Raji (cell line): ENCODE measurements at regions not wholly inside any gene's neighbourhood (a gene's known extent, or its start where the extent isn't known, plus 50 kb on each side); places are given as distances from the start of the nearest gene placed in this dataset.

ENCODE experiments used
- POLR2A ChIP-seq: IDR thresholded peaks from 2 replicates; pipeline ENCODE4 v1.6.1; 2011; ENCODE audit warnings: low read depth, low read length, control low read depth; ENCODE audit not compliant: insufficient read depth

GRCh38 chr10:78609976-78610375, 458.8 kb upstream of the ZMIZ1 start:
- TF ChIP-seq POLR2A = no peak

- TF ChIP-seq POLR2A = no peak
These were observed 455.6 kb upstream of the ZMIZ1 start for GRCh38 chr10:78613132-78613531.

GRCh38 chr10:78614267-78614666, 454.5 kb upstream of the ZMIZ1 start:
- no peak for TF ChIP-seq POLR2A

GRCh38 chr10:78614744-78615143, 454.0 kb upstream of the ZMIZ1 start:
- TF ChIP-seq POLR2A = no peak

- no peak for TF ChIP-seq POLR2A
These were observed 452.6 kb upstream of the ZMIZ1 start for GRCh38 chr10:78616125-78616695.

GRCh38 chr10:78617115-78617514, 451.7 kb upstream of the ZMIZ1 start:
- TF ChIP-seq POLR2A = no peak

- TF ChIP-seq POLR2A = no peak
These were observed 451.1 kb upstream of the ZMIZ1 start for GRCh38 chr10:78617631-78618030.

GRCh38 chr10:78618050-78618449, 450.7 kb upstream of the ZMIZ1 start:
- no peak for TF ChIP-seq POLR2A

- no peak for TF ChIP-seq POLR2A
These were observed 449.5 kb upstream of the ZMIZ1 start for GRCh38 chr10:78619115-78619851.

GRCh38 chr10:78619896-78620295, 448.9 kb upstream of the ZMIZ1 start:
- TF ChIP-seq POLR2A = no peak

GRCh38 chr10:78620985-78621799, 447.6 kb upstream of the ZMIZ1 start:
- no peak for TF ChIP-seq POLR2A

- TF ChIP-seq POLR2A = no peak
These were observed 445.1 kb upstream of the ZMIZ1 start for GRCh38 chr10:78623578-78624215.

- TF ChIP-seq POLR2A = no peak
These were observed 444.0 kb upstream of the ZMIZ1 start for GRCh38 chr10:78624791-78625190.

GRCh38 chr10:78626471-78626870, 442.3 kb upstream of the ZMIZ1 start:
- TF ChIP-seq POLR2A = no peak

- TF ChIP-seq POLR2A = no peak
These were observed 441.4 kb upstream of the ZMIZ1 start for GRCh38 chr10:78627254-78627795.
